ENCODE measurements at regions not wholly inside any gene's neighbourhood (a gene's known extent, or its start where the extent isn't known, plus 50 kb on each side); places are given as distances from the start of the nearest gene placed in this dataset.

- H3K4me1 Mint-ChIP-seq = no peaks in the 10 kb centered on the region
- Histone ChIP-seq H2AFZ (ENCODE audit: insufficient read depth, low read depth, low read length, poor library complexity, severe bottlenecking) (no peak overlapping the region), H3K36me3 (replicated peaks in 1 of 2; ENCODE audit: control insufficient read depth in 1 of 2, insufficient read depth in 2 of 2, low read length in 2 of 2) (no peaks in the 10 kb centered on the region), H3K4me2 (replicated peaks; ENCODE audit: extremely low read depth, low read length, poor library complexity, severe bottlenecking) (no peak overlapping the region), H3K79me2 (ENCODE audit: insufficient read depth, low read length) (no peaks in the 10 kb centered on the region), H3K4me1 (ENCODE audit: control insufficient read depth in 1 of 2, insufficient read depth in 2 of 2, low read length in 2 of 2) (no peaks in the 10 kb centered on the region), H3K9ac (ENCODE audit: insufficient read depth, low read length, poor library complexity, severe bottlenecking) (no peak overlapping the region), H3K27me3 (ENCODE audit: control insufficient read depth in 2 of 2, insufficient read depth in 2 of 2, low read length in 2 of 2) (no peaks in the 10 kb centered on the region), H4K20me1 (ENCODE audit: insufficient read depth, low read length) (no peaks in the 10 kb centered on the region), H3K27ac (ENCODE audit: low read depth in 1 of 2, low read length in 2 of 2) (no peak overlapping the region), H3K9me3 (replicated peaks in 1 of 2; ENCODE audit: control insufficient read depth in 1 of 2, insufficient read depth in 1 of 2, low read length in 2 of 2) (peaks cover 27 to 39% of the 10 kb centered on the region in 2 donors), H3K4me3 (replicated peaks in 1 of 3; ENCODE audit: low read depth in 2 of 3, low read length in 3 of 3) (no peak overlapping the region)
- no peak overlapping the region for H3K27ac Mint-ChIP-seq
- peaks cover 9 to 23% (median 18%) of the 10 kb centered on the region in 7 donors for H3K9me3 Mint-ChIP-seq
- peaks cover 0 to 3% (median 0%) of the 10 kb centered on the region in 3 donors for H3K27me3 Mint-ChIP-seq (ENCODE audit: low read depth in 3 of 3)
- no peaks in the 10 kb centered on the region for H3K36me3 Mint-ChIP-seq
- DNase-seq = no peak
- intact Hi-C loops (cut with micrococcal nuclease) = no loop called here
- no peak overlapping the region for H3K4me3 Mint-ChIP-seq
- no peak for TF ChIP-seq CTCF (IDR thresholded peaks at IDR 0.05)
- WGBS (ENCODE audit: insufficient coverage) = 69% methylated on average over 7 of the region's 7 CpGs
Observed at GRCh38 chr5:3414371-3414770, 181.3 kb upstream of the IRX1 start.

- TF ChIP-seq CTCF (IDR thresholded peaks at IDR 0.05) = no peak
- H3K36me3 ChIP-seq (replicated peaks in 1 of 2; ENCODE audit: control insufficient read depth in 1 of 2, insufficient read depth in 2 of 2, low read length in 2 of 2) = no peaks in the 10 kb centered on the region
- peaks cover 5 to 18% (median 13%) of the 10 kb centered on the region in 7 donors for H3K9me3 Mint-ChIP-seq
- no peak overlapping the region for H3K4me3 Mint-ChIP-seq
- no peak for DNase-seq
- intact Hi-C loops (cut with micrococcal nuclease) = no loop called here
- no peaks in the 10 kb centered on the region for H3K79me2 ChIP-seq (ENCODE audit: insufficient read depth, low read length)
- no peaks in the 10 kb centered on the region for H4K20me1 ChIP-seq (ENCODE audit: insufficient read depth, low read length)
- H3K27ac Mint-ChIP-seq = no peak overlapping the region
- H3K27me3 ChIP-seq (ENCODE audit: control insufficient read depth in 2 of 2, insufficient read depth in 2 of 2, low read length in 2 of 2) = no peaks in the 10 kb centered on the region
- no peak overlapping the region for H3K9ac ChIP-seq (ENCODE audit: insufficient read depth, low read length, poor library complexity, severe bottlenecking)
- no peak overlapping the region for H3K4me3 ChIP-seq (replicated peaks in 1 of 3; ENCODE audit: low read depth in 2 of 3, low read length in 3 of 3)
- H3K27ac ChIP-seq (ENCODE audit: low read depth in 1 of 2, low read length in 2 of 2) = no peak overlapping the region
- WGBS (ENCODE audit: insufficient coverage) = 78% methylated on average over 1 of the region's 1 CpG
- no peak overlapping the region for H3K4me2 ChIP-seq (replicated peaks; ENCODE audit: extremely low read depth, low read length, poor library complexity, severe bottlenecking)
- H3K27me3 Mint-ChIP-seq (ENCODE audit: low read depth in 3 of 3) = peaks cover 0 to 3% (median 0%) of the 10 kb centered on the region in 3 donors
- H3K4me1 ChIP-seq (ENCODE audit: control insufficient read depth in 1 of 2, insufficient read depth in 2 of 2, low read length in 2 of 2) = no peaks in the 10 kb centered on the region
- H3K36me3 Mint-ChIP-seq = no peaks in the 10 kb centered on the region
- peaks cover 10 to 23% of the 10 kb centered on the region in 2 donors for H3K9me3 ChIP-seq (replicated peaks in 1 of 2; ENCODE audit: control insufficient read depth in 1 of 2, insufficient read depth in 1 of 2, low read length in 2 of 2)
- H2AFZ ChIP-seq (ENCODE audit: insufficient read depth, low read depth, low read length, poor library complexity, severe bottlenecking) = no peak overlapping the region
- no peaks in the 10 kb centered on the region for H3K4me1 Mint-ChIP-seq
Observed at GRCh38 chr5:3412146-3412545, 183.5 kb upstream of the IRX1 start.
